Myocyte (in vitro differentiated cells): ENCODE measurements at regions not wholly inside any gene's neighbourhood (a gene's known extent, or its start where the extent isn't known, plus 50 kb on each side); places are given as distances from the start of the nearest gene placed in this dataset.

ENCODE experiments used
- DNase-seq: peaks from one replicate; pipeline ENCODE4 v3.0.0-alpha.2; 2012; ENCODE audit warnings: low read depth

DNA sequence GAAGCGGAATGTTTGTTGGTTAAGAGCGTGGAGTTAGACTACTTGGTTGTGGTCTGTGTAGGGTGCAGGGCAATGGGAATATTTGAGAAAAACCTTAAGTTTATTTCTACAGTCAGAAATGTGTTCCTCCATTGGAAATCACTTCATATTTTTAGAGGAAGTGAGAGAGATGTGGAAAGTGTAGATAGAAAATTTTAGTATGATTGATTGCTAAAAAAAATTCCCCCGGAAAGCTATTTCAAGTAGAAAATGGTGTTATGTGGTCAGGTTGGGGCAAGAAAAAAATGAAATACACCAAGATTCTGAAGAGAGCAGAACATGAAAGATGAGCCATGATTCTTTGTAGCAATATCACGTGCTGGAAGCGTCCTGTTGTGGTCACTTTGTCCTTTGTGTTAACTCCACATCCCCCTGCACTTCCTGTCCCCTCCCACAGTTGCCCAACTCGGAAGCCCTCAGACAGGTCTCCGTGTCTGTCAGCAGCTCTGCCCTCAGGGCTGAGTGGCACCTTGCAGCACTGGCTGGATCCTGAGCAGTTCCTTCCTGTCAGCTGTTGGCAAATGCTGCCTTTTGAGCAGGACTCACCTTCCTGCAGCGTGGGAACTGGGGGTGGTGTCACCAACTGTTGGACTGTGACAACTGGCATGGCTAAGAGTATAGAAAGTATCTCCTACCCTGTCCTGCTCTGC is 137.5 kb upstream of the SLC24A3 start:
- DNase-seq: no peak

DNA sequence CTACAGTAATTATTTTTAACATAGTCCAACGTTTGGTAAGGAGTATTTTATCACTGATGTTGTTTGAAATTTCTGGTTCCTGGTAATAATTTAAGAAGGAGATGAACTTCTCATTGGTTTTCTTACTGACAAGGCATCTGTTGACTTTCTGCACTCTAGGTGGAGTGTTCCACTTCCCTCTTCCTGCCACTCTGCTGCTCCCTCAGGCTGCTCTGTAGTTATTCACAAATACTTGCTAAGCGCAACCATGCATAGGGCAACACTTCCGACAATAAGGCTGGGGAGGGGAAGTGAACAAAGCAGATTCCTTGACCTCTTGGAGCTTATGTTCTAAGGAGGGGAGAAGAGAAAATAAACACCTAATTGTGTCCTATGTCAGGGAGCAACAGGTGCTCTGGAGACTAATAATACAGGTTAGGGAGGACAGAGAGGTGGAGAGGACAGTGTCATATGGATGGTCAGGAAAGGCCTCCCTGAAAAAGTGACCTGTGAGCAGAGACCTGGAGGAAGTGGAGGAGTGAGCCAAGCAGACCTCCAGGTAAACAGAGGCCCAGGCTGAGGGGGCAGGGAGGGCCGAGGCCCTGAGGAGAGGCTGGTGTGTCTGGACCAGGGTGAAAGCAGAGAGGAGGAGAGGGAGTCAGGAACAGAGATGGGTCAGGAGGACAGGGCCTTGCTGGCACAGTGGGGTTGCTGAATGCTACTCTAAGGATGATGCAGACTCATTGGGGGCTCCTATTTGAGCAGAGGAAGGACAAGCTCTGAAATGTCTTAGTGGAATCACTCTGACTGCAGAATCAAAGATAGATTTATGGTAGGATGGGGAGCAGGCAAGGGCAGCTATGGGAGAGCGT is 134.8 kb upstream of the SLC24A3 start:
- DNase-seq: no peak

DNA sequence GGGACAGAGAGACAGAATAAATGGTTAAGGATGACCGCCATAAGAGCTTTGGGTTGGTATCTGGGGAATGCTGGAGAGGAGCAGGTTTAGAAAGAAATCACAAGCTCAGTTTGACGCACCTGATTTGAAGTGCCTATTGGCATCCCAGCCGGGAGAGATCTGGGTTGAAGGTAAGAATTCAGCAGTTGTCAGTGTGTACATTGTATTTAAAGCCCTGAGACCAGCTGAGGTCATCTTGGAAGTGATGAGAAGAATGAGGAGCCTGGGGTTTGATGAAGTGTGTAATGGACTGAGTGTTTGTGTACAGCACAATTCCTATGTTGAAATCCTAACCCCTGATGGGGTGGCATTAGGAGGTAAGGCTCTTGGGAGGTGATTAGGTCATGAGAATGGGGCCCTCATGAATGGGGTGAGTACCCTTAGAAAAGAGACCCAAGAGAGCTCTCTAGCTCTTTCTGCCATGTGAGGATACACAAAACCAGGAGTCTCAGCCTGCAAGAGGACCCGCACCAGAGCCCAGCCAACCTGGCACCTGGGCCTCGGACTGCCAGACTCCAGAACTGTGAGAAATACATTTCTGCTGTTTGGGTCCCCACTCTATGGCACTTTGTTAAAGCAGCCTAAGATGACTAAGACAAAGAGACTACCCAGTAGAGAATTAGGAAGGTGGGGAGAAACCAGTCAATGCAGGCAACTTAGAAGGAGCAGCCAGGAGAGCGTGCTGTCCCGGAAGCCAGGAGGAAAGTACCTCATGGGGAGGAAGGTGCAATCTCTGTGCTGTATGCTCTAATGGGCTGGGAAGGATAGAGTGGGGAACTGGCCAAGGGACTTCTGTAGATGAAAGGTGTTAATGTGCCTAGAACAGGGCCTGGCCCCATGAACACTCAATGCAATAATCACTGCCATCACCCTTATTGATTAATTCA is 133.7 kb upstream of the SLC24A3 start:
- DNase-seq: no peak

DNA sequence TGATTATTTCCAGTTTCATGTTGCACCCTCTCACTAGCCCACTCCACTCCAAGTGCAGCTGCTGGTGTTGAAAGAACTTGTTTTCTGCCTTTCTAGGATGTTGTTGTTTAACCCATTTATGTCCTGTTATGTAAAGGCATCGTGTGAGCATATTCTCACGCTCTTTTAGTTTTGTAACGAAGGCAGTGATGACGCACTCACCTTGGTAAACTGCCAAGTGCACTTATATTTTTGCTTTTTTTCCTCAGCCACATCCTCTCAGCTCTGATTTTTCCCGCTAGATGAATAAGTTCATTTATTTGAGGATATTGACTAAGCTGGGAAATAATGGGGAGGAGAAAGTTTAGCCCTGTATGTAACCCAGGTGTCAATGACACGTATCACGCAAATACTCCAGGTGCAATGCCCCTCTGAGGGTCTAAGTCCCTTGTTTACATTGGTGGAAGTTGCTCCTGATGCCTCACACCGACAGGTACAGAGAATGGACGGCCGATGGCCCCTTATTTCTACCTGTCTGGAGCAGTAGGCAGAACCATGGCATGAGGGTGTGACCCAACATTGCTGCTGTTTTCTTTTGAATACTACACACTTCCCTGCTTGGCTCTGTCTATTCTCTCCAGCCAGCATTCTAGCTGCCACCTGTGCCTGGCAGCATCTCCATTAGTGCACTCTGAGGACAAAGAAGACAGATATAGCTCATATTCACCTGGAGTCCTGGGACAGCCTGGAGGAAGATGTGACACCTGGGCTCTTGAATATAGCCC is 132.7 kb upstream of the SLC24A3 start:
- DNase-seq: no peak

DNA sequence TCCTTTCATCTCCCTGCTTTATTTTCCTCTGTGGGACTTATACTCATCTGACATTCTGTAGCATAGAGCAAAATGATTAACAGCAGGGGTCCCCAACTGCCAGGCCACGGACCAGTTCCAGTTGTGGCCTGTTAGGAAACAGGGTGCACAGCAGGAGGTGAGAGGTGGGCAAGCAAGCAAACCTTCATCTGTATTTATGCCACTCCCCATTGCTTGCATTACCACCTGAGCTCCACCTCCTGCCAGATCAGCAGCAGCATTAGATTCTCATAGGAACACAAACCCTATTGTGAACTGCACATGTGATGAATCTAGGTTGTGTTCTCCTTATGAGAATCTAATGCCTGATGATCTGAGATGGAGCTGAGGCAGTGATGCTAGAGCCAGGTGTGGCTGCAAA is 130.5 kb upstream of the SLC24A3 start:
- DNase-seq: no peak

DNA sequence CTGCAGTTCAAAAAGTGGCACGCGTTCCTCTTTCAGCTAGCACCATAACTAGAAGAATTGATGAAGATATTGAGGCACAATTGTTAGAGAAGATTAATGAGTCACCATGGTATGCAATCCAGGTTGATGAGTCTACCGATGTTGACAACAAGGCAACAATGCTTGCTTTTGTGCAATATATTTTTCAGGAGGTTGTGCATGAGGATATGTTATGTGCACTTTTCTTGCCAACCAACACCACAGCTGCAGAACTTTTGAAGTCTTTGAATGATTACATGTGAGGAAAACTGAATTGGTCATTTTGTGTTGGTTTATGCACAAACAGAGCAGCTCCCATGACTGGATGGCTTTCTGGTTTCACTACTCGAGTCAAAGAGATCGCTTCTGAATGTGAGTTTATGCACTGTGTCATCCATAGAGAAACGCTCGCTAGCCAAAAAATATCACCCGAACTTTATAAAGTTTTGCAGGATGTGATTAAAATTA is 129.3 kb upstream of the SLC24A3 start:
- DNase-seq: no peak

DNA sequence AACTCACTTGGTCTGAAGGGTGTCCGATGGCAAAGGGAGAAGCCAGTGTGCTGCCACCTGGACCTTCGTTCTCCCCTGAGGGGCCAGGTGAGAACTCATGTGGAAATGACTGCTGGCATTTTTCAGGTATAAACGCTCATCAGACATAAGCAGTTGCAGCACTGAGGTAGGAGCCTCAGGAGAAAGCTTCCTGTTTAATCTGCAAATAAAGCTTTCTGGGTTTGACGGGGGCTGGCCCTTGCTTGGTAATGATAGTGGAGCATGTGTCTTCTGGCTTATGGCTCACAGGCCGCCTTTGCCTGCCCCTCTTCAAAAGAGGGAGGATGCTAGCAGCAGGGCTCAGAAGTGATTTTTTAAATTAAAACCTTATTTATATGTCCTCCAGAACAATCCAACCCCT is 122.1 kb upstream of the SLC24A3 start:
- DNase-seq: no peak

DNA sequence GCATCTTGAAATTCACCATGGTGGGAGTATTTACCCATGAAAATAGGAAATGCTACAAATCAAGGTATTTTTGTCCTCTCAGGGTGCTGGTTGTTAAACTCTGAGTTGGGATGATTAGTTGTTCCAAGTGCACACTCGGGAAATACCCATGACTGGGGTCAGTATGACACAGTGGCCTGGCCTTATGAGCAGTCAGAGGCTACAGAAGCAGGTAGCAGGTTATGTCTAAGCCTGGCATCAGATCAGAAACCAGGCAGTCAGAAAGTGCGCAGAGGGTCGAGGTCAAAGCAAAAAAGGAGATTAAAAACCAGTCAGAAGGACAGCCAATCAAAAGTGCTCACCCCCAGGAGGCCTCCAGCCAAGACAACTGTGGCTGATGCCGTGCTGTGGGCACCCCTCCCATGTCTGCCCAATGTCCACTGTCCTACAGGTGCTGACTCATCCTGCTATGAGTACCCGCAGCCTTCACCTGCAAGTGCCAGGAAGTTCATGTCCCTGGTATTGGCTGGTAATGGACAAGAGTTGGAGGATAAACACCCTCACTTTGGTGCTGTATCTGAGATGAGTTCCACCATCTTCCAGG is 117.4 kb upstream of the SLC24A3 start:
- no peak for DNase-seq

DNA sequence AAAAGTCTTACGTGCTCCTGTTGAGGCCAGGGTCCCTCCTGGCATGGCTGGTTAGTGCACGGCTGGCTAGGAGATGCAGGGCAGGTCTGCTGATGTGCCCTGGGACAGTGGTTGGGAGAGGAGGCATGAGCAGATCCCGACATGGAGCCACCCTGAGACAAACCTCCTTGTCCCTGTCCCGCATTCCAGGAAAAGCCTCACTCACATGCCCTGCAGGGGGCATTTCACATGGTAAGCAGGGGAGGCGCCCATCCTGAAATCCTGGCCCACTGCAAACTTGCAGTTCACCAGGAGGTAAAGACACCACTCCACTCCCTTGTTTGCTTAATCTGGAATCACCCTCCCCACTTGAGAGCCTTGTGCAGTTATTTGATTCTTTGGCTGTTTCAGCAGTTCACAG is 116.7 kb upstream of the SLC24A3 start:
- no peak for DNase-seq

DNA sequence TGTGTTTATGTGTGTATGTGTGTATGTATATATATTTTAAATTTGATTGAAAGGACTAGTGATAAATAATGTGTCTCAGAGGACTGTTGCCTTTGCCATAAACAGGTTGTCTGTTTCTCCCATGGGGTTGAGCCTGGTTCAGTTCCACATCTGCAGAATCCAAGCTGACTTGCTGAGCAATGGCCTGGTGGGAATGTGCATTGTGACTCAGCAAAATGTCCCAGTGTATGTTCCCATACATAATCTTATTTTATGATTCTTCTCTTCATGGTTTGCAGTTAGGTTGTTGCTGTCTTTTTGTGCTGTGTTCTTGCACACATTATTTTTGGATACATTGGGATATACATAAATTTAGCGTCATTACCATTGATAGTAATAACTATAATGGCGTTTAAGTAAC is 115.6 kb upstream of the SLC24A3 start:
- no peak for DNase-seq

DNA sequence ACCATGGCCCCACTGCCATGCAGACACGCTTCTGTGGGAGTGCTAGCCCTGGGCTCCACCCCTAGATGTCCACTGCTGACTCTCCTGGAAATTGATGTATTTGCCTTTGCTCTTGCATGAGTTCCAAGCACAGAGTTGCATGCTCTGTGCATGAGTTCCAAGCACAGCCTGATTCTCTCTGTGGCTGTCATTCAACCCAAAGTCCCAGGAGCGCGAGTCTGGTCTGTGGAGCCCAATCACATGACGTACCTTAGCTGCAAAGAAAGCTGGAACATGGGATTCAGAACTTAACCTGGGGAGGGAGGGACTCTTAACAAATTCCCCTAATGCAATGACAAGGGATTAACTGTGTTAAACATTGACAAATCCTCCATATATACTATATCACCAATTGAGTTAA is 114.3 kb upstream of the SLC24A3 start:
- no peak for DNase-seq

DNA sequence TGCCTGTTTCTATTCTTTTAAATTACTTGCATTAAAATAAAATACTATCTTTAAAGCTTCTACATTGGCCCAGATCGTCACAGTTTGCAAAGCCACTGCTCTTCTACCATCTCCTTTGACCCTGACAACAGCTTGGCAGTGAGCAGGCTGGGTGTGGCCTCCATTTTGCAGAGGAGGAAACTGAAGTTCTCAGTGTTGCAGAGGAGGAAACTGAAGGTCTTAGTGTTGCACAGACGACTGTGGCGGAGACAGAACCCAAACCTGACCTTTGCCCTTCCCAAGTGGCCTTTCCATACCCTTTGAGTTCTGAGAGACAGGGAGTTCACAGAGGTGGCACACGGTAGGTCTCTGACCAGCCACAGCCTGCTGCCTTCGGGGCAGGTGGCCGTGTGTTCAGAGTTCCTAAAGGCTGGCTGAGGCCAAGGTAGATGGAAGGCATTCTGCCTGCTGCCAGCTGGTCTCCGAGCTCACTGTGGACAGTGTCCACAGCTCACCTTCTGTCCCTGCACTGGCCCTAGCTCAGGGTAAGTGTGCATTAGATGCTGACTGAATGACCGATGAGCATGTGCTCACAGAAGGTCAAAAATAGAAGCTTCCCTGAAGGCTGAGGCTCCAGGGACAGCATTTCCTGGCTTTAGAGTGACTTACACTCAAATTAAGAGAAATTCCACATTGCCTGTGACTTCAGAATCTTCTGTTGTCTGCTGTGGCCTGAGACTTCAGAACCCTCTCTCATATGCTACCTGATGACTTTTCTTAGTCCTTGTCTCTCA is 113.5 kb upstream of the SLC24A3 start:
- no peak for DNase-seq

DNA sequence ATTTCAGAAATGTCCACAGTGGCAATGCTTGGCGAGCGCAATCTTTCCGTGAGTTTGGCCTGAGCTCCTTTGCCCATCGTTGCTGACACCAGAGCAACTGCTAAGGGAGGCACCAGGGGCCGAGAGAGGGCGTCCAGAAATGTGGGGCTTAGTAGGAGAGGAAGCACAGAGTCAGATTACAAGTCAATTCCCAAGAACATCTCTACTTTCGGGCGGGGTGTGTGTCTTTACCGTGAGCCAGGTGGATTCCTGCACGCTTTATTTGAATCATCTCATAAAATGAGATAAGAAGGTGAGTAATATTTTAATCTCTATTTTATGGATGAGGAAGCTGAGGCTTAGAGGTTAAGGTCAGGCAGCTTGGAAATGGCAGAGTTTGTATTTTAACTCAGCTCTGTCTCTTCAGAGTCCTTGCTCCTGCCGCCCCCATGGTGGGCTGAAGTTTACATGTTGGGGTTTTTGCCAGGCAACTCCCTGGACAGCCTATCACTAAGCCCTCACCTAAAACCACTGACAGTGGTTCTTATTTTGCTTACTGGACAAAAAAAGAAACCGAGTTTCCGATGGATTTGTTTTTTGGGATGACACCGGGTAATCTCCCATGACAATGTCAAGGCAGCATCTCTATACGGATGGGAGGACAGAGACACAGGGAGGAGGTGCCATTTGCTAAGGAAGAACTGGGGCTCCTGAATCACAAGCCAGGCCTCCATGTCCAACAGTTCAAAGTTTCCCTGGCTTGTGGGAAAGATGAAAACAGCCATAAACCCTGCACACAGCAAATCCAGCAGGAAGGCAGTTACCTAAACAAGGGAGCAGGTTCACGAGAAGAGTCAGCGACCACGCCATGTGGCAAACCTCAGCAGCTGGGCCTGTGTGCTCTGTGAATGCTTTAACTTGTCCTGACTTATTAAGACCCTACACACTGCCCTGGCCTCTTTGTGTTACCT is 112.6 kb upstream of the SLC24A3 start:
- DNase-seq: no peak

DNA sequence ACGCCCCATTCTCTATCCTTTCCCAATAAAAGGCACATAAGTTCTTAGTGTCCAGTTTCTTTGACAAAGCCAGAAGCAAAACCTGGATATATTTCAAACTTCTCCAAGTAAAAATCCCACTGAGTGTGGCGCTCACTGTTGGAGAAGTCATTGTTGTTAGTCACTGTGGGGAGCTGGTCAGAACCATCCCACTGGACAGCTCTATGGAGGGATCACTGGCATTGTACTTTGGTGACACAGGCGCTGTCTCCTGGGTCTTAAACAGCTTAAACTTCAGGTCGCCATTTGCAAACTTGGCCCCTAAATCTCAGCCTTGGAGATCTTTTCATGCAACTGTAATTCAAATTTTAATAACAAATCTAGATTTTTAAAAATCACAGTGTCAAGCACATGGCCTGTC is 111.5 kb upstream of the SLC24A3 start:
- DNase-seq: no peak

DNA sequence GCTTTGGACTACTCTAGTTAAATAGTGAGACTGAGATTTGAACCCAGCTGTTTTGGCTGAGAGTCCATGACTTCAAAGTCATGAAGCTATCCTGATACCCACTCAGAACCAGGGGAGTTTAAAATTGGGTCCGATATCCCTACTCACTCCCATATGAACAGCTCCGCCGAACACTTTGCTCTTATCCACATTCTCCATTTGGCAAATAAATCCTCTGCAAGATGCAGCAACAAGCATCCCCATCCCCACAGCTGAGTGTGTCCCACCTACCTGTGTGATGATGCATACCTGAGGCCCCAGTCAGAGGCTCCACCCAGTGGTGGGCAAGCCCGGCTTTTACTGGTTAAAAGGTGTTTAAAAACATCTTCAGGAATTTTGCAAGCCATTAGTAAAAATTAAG is 108.3 kb upstream of the SLC24A3 start:
- DNase-seq: no peak

DNA sequence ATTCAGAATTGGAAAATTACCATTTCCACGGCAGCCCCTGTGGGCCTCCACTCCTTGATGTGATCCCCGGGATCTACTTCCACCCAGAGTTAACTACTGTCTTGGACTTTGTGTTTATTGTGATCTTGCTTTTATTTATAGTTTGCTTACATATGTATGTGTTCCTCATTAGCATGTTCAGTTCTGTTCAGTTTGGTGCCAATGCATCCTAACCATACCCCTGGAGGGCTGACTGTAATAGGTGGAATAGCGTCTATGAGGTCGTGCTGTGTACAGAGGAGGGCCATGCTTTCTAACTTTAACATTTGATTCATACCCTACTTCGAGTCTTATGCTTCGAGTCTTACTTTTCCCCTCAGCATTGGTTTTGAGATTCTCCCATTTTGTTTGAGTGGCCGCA is 104.3 kb upstream of the SLC24A3 start:
- DNase-seq: no peak

DNA sequence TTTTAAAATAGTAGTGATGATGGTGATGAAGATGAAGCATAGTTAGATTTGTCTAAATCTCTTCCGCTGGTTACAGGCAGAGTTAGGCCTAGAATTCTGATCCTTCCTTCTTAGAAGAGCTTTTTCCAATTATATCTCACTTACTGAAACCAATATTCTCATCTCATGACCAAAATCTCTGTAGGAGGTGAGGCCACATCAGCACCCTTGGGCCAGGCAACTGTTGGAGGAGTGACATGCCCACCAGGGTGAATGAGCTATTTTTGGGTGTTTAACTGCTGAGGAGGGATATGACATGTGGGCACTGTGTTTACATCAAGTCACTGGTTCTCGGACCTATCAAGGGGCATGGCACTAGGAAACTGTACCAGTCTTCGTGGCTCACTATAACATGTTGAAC is 102.2 kb upstream of the SLC24A3 start:
- DNase-seq: no peak

DNA sequence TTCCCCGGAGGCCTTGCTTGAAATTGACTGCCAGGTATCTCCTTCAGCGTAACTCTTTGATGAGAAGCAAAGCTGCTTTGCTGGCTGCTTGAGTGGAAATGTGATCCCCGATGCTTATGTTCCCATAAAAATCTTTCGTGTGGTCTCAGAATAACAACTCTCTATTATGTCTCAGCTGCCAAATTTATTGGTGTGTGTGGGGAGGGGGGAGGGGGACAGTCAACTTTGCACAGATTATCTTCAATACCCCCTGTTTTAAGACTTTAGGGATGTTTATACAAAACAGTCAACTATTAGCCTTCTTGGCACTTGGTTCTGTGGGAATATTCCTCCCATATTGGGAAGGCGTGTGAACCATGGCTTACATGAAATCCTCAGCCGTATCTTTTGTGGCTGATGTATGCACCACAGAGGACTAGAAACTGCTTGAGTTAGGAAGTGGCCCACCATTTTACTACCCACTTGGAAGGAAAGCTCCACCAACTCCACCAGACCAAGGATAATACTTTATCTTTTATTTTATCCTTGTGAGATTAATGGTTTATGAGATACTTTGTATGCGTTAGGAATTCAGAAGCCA is 101.5 kb upstream of the SLC24A3 start:
- DNase-seq: no peak
